SK-N-SH treated with all-trans-retinoic acid at 6 μM for 48 hours (cell line): ENCODE measurements at regions not wholly inside any gene's neighbourhood (a gene's known extent, or its start where the extent isn't known, plus 50 kb on each side); places are given as distances from the start of the nearest gene placed in this dataset.
A peak's percentile ranks its signal among the peaks of the same experiment; 100 is the strongest.

Experiments
- ATAC-seq: fragments of 200-7000 bp; cut with Tn5 transposase; 3 replicates; pipeline ENCODE4 v1.9.1; 2020; ENCODE audit warnings: mild to moderate bottlenecking, moderate library complexity
- ARNTL ChIP-seq: fragments of 450-650 bp; formaldehyde crosslinking; IDR thresholded peaks from 2 replicates; pipeline ENCODE4 v1.5.0; 2020; ENCODE audit warnings: low read depth, mild to moderate bottlenecking, moderate library complexity, borderline replicate concordance
- BACH2 ChIP-seq: fragments of 250-450 bp; sonication (Bioruptor Pico); IDR thresholded peaks from 2 replicates; pipeline ENCODE4 v1.9.0; 2021; ENCODE audit warnings: mild to moderate bottlenecking, borderline replicate concordance
- CREB5 ChIP-seq: fragments of 250-450 bp; sonication (Bioruptor Pico); IDR thresholded peaks from 2 replicates; pipeline ENCODE4 v1.5.1; 2020; ENCODE audit warnings: low read depth, mild to moderate bottlenecking, moderate library complexity
- CSDC2 ChIP-seq: fragments of 250-450 bp; sonication (Bioruptor Pico); IDR thresholded peaks from 2 replicates; pipeline ENCODE4 v1.5.0; 2020; ENCODE audit warnings: mild to moderate bottlenecking, moderate library complexity
- CSRNP3 ChIP-seq: fragments of 250-450 bp; sonication (Bioruptor Pico); IDR thresholded peaks from 2 replicates; pipeline ENCODE4 v1.5.1; 2021; ENCODE audit warnings: mild to moderate bottlenecking, moderate library complexity
- ESRRG ChIP-seq: fragments of 250-450 bp; sonication (Bioruptor Pico); IDR thresholded peaks from 2 replicates; pipeline ENCODE4 v1.6.1; 2021; ENCODE audit warnings: mild to moderate bottlenecking
- GLIS3 ChIP-seq: fragments of 250-450 bp; sonication (Bioruptor Pico); IDR thresholded peaks from 2 replicates; pipeline ENCODE4 v1.5.0; 2020; ENCODE audit warnings: mild to moderate bottlenecking, moderate library complexity
- ISL1 ChIP-seq: fragments of 250-450 bp; sonication (Bioruptor Pico); IDR thresholded peaks from 2 replicates; pipeline ENCODE4 v2.1.2; 2022; ENCODE audit warnings: mild to moderate bottlenecking, moderate library complexity
- OSR1 ChIP-seq: fragments of 250-450 bp; sonication (Bioruptor Pico); IDR thresholded peaks from 2 replicates; pipeline ENCODE4 v1.8.0; 2022; ENCODE audit warnings: moderate library complexity, mild to moderate bottlenecking, inconsistent platforms
- PATZ1 ChIP-seq: fragments of 250-450 bp; sonication (Bioruptor Pico); IDR thresholded peaks from 2 replicates; pipeline ENCODE4 v1.8.0; 2020; ENCODE audit warnings: mild to moderate bottlenecking, moderate library complexity, borderline replicate concordance
- POU6F1 ChIP-seq: fragments of 250-450 bp; sonication (Bioruptor Pico); IDR thresholded peaks from 2 replicates; pipeline ENCODE4 v1.8.0; 2021; ENCODE audit warnings: low read depth, mild to moderate bottlenecking, moderate library complexity, borderline replicate concordance
- PPARA ChIP-seq: fragments of 250-450 bp; sonication (Bioruptor Pico); IDR thresholded peaks from 2 replicates; pipeline ENCODE4 v1.5.0; 2020; ENCODE audit warnings: mild to moderate bottlenecking, borderline replicate concordance
- RARB ChIP-seq: fragments of 250-450 bp; sonication (Bioruptor Pico); IDR thresholded peaks from 2 replicates; pipeline ENCODE4 v1.8.0; 2021; ENCODE audit warnings: mild to moderate bottlenecking, moderate library complexity
- SNAI2 ChIP-seq: fragments of 250-450 bp; sonication (Bioruptor Pico); IDR thresholded peaks from 2 replicates; pipeline ENCODE4 v1.5.0; 2020; ENCODE audit warnings: mild to moderate bottlenecking, moderate library complexity
- TCF4 ChIP-seq: fragments of 250-450 bp; sonication (Bioruptor Pico); IDR thresholded peaks from 2 replicates; pipeline ENCODE4 v1.8.0; 2021; ENCODE audit warnings: mild to moderate bottlenecking, moderate library complexity, borderline replicate concordance
- TOX ChIP-seq: fragments of 250-450 bp; sonication (Bioruptor Pico); IDR thresholded peaks from 2 replicates; pipeline ENCODE4 v1.8.0; 2021; ENCODE audit warnings: mild to moderate bottlenecking, moderate library complexity, borderline replicate concordance
- TSHZ2 ChIP-seq: fragments of 250-450 bp; sonication (Bioruptor Pico); IDR thresholded peaks from 2 replicates; pipeline ENCODE4 v1.5.0; 2020; ENCODE audit warnings: mild to moderate bottlenecking, moderate library complexity
- ZC3H10 ChIP-seq: fragments of 250-450 bp; sonication (Bioruptor Pico); IDR thresholded peaks from 2 replicates; pipeline ENCODE4 v1.5.1; 2021; ENCODE audit warnings: mild to moderate bottlenecking, moderate library complexity
- ZFP3 ChIP-seq: fragments of 250-450 bp; sonication (Bioruptor Pico); IDR thresholded peaks from 2 replicates; pipeline ENCODE4 v1.5.0; 2020; ENCODE audit warnings: mild to moderate bottlenecking, moderate library complexity
- ZFP30 ChIP-seq: fragments of 450-650 bp; formaldehyde crosslinking; IDR thresholded peaks from 2 replicates; pipeline ENCODE4 v1.5.0; 2022; ENCODE audit warnings: mild to moderate bottlenecking, moderate library complexity
- ZNF565 ChIP-seq: fragments of 450-650 bp; formaldehyde crosslinking; conservative IDR thresholded peaks from 2 replicates; pipeline ENCODE4 v1.5.0; 2020; ENCODE audit warnings: low read depth, mild to moderate bottlenecking, moderate library complexity
- ZNF70 ChIP-seq: fragments of 450-650 bp; formaldehyde crosslinking; IDR thresholded peaks from 2 replicates; pipeline ENCODE4 v1.5.0; 2020; ENCODE audit warnings: mild to moderate bottlenecking, moderate library complexity
- ZNF8 ChIP-seq: fragments of 450-650 bp; formaldehyde crosslinking; IDR thresholded peaks from 2 replicates; pipeline ENCODE4 v1.5.0; 2020; ENCODE audit warnings: mild to moderate bottlenecking, moderate library complexity

GRCh38 chr13:47623862-47624261 is 377.2 kb downstream of the SUCLA2 start:
- no peak for ATAC-seq
- TF ChIP-seq POU6F1 (CRISPR knock-in tag): no peak
- TF ChIP-seq ZNF565: no peak
- no peak for TF ChIP-seq ESRRG (CRISPR knock-in tag)
- no peak for TF ChIP-seq ARNTL (CRISPR knock-in tag)
- TF ChIP-seq CSRNP3 (CRISPR knock-in tag): no peak
- TF ChIP-seq ZFP3 (CRISPR knock-in tag): no peak
- no peak for TF ChIP-seq RARB (CRISPR knock-in tag)
- no peak for TF ChIP-seq TOX (CRISPR knock-in tag)
- no peak for TF ChIP-seq CREB5 (CRISPR knock-in tag)
- no peak for TF ChIP-seq OSR1 (CRISPR knock-in tag)
- no peak for TF ChIP-seq ZC3H10 (CRISPR knock-in tag)
- no peak for TF ChIP-seq PATZ1 (CRISPR knock-in tag)
- TF ChIP-seq GLIS3 (CRISPR knock-in tag): no peak
- no peak for TF ChIP-seq ZNF8 (CRISPR knock-in tag)
- no peak for TF ChIP-seq PPARA
- TF ChIP-seq TCF4 (CRISPR knock-in tag): no peak
- TF ChIP-seq ZNF70 (CRISPR knock-in tag): no peak
- TF ChIP-seq CSDC2 (CRISPR knock-in tag): no peak
- no peak for TF ChIP-seq BACH2 (CRISPR knock-in tag)

GRCh38 chr13:47621931-47622330 is 379.1 kb downstream of the SUCLA2 start:
- peak; percentile 40 for ATAC-seq
- TF ChIP-seq BACH2 (CRISPR knock-in tag) (no peak), PATZ1 (CRISPR knock-in tag) (no peak), ZNF70 (CRISPR knock-in tag) (no peak), ZC3H10 (CRISPR knock-in tag) (no peak), GLIS3 (CRISPR knock-in tag) (no peak), ISL1 (CRISPR knock-in tag) (no peak), ZFP30 (no peak), TOX (CRISPR knock-in tag) (no peak), ARNTL (CRISPR knock-in tag) (no peak), ZNF8 (CRISPR knock-in tag) (no peak), CREB5 (CRISPR knock-in tag) (no peak), TSHZ2 (no peak), CSDC2 (CRISPR knock-in tag) (no peak), PPARA (no peak), POU6F1 (CRISPR knock-in tag) (no peak), SNAI2 (CRISPR knock-in tag) (no peak), OSR1 (CRISPR knock-in tag) (no peak), RARB (CRISPR knock-in tag) (no peak), CSRNP3 (CRISPR knock-in tag) (no peak)
- TF ChIP-seq, all 23 proteins: peak for 0
